NCI-H510A treated with DMSO at 0.1 percent for 48 hours (cell line): ENCODE measurements at regions not wholly inside any gene's neighbourhood (a gene's known extent, or its start where the extent isn't known, plus 50 kb on each side); places are given as distances from the start of the nearest gene placed in this dataset.
"Not testable (repeated sequence)": the region's sequence is repeated elsewhere in the genome, so short reads cannot be mapped to it uniquely, and the experiment has no call there.

ENCODE experiments used
- DNase-seq: peaks from one replicate; lab custom pipeline; 2025; lab: John Stamatoyannopoulos, UW

DNA sequence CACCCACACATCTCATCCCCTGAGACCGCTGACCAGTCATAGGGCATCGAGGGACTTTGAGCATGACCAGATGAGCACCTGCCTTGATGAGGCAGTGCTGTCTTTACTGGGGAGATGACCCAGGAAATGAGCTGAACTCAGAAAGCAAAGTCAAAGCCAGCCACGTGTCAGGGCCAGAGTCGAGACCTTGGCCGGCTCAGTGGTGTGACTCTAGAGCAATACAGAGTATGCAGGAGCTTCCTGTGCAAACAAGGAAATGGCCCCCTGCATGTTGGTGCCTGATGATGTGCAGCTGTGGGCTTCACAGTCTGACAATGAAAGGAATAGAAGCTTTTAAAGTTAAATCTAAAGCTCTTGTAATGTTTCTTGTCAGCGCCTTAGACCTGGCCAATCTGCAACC, 332.9 kb downstream of the PCNX1 start:
- DNase-seq, result no peak

- no peak for DNase-seq
Measured at GRCh38 chr14:71240866-71241520, 333.7 kb downstream of the PCNX1 start.

GRCh38 chr14:71242237-71242748, 335.0 kb downstream of the PCNX1 start:
- no peak for DNase-seq

DNA sequence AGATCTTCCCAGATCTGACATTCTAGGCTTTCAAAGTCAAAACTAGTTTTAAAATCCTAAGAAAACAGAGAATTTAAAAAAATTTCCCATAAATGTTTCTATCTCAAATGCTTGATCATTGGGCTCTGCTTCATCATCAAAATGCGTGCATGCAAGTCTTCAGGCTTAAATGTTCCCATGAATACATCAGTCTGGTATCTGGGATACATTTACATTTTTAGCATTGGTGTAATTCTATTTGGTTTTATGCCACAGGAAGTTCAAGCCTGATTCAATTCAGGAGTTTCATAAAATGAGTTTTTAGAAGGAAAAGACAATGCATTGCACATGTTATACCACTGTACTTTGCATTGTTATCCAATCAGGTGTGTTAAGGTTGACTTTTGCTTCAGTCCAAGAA, 336.4 kb downstream of the PCNX1 start:
- DNase-seq, result no peak

DNA sequence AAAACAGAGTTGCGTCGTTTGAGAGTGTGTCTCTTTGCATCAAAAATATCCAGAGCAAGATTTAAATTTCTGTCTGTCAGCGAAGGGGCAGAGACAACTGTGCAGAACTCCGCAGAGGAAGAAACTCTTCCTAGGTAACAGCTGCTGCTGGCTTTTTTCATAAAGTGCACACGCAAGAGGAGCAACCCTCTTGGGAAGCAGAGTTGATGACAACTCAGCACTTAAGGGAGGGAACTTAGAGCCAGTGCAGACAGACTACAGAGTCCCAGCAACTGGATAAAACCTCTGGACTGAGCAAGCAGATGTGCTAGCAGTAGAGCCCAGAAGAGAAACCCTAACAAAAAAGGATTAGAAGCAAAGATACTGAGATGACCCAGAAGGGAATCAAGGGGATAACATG, 337.1 kb downstream of the PCNX1 start:
- DNase-seq, result no peak

GRCh38 chr14:71245659-71246361, 338.6 kb downstream of the PCNX1 start:
- no peak for DNase-seq

DNA sequence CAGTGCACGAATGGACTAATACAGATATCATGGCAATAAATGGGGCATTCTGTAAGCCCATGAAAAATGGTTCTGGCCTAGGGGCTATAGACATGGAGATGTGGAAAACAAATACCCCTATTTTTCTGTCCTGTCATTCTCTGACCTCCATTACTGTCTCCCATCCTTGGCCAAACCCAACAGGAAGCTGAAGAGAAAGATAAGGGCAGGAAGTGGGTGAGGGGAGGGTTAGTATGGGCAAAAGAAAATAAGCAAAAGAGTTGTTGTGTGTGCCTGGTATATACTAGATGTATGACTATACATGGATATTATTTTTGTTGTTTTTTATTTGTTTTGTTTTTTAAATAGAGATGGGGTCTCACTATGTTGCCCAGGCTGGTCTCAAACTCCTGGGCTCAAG, 339.3 kb downstream of the PCNX1 start:
- DNase-seq, result no peak

GRCh38 chr14:71247106-71247505, 339.8 kb downstream of the PCNX1 start:
- no peak for DNase-seq

- no peak for DNase-seq
Measured at GRCh38 chr14:71248194-71248593, 340.9 kb downstream of the PCNX1 start.

- DNase-seq, result no peak
Measured at GRCh38 chr14:71250347-71250746, 343.1 kb downstream of the PCNX1 start.

GRCh38 chr14:71250791-71251190, 343.5 kb downstream of the PCNX1 start:
- DNase-seq, result no peak

DNA sequence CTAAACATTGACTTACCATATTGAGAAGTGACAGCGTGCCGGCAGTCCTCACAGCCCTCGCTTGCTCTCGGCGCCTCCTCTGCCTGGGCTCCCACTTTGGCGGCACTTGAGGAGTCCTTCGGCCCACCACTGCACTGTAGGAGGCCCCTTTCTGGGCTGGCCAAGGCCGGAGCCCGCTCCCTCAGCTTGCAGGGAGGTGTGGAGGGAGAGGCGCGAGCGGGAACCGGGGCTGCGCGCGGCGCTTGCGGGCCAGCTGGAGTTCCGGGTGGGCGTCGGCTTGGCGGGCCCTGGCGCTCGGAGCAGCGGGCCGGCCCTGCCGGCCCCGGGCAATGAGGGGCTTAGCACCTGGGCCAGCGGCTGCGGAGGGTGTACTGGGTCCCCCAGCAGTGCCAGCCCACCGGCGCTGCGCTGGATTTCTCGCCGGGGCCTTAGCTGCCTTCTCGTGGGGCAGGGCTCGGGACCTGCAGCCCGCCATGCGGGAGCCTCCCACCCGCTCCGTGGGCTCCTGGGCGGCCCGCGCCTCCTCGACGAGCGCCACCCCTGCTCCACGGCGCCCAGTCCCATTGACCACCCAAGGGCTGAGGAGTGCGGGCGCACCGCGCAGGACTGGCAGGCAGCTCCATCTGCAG, 346.9 kb downstream of the PCNX1 start:
- DNase-seq, result not testable (repeated sequence)

GRCh38 chr14:71261206-71261605, 353.9 kb downstream of the PCNX1 start:
- no peak for DNase-seq

DNA sequence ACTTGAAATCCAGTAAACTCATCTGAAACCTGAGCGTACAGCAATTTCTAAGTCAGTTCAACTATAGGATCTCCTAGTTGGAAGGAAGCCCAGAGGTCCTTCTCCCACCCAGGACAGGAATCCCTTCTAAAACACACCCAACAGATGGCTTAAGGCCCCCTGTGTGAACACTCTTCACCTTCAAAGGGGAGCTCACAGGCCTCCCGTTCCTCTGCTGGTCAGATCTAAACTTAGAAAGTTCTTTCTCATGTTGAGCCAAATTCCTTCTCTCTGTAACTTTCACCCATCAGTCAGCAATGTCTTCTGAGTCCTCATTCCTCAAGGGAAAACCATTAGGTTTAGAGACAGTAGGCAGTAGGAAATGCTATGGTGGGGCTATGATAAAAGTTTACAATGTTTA, 355.2 kb downstream of the PCNX1 start:
- DNase-seq, result no peak

- DNase-seq, result no peak
Measured at GRCh38 chr14:71264260-71264659, 357.0 kb downstream of the PCNX1 start.

GRCh38 chr14:71267007-71267513, 359.8 kb downstream of the PCNX1 start:
- no peak for DNase-seq

- DNase-seq, result no peak
Measured at GRCh38 chr14:71267691-71268090, 360.4 kb downstream of the PCNX1 start.

DNA sequence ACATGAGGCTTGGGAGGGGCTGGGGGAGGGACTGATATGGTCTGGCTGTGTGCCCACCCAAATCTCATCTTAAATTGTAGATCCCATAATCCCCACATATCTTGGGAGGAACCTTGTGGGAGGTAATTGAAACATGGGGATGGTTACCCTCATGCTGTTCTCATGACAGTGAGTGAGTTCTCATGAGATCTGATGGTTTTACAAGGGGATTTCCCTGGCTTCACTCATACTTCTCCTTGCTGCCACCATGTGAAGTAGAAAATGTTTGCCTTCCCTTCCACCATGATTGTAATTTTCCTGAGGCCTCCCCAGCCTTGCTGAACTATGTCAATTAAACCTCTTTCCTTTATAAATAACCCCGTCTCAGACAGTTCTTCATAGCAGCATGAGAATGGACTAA, 362.9 kb downstream of the PCNX1 start:
- DNase-seq, result no peak

GRCh38 chr14:71271166-71271945, 364.1 kb downstream of the PCNX1 start:
- no peak for DNase-seq

DNA sequence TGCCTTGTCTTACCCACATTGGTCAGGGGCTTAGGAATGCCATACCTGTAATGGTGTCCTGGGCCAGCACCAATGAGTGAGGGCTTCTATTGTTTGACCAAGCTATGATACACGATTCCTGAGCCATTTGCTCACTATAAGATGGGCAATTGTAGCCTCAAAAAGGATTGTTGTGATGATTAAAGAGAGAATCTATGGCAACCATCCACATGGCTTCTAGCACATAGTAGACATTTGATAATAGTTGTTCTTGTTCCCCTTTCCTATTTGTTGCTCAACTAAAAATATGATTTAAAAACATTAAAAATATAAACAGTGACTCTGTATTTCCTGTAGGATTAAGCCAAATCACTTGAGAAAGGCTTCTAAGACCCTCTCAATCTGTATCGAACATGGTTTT, 366.1 kb downstream of the PCNX1 start:
- no peak for DNase-seq

GRCh38 chr14:71284048-71284447, 376.8 kb downstream of the PCNX1 start:
- DNase-seq, result no peak

DNA sequence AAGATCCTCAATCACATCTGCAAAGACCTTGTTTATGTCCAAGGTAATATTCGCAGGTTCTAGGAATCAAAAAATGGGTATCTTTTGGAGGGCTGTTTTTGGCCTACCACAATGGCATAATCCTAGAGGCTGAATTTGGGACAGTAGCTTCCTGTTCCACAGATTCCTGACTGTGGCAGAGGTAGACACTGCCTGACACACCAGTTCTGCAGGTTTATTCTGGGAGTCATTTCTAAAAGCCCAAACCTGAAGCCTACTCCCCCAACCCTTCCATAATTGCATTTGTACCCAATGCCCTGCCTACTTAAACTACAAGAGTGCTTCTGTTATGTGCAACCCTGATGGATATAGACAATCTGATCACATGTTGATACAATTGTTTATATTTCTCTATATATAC, 378.9 kb downstream of the PCNX1 start:
- no peak for DNase-seq
